ENCODE measurements at regions not wholly inside any gene's neighbourhood (a gene's known extent, or its start where the extent isn't known, plus 50 kb on each side); places are given as distances from the start of the nearest gene placed in this dataset.

DNA sequence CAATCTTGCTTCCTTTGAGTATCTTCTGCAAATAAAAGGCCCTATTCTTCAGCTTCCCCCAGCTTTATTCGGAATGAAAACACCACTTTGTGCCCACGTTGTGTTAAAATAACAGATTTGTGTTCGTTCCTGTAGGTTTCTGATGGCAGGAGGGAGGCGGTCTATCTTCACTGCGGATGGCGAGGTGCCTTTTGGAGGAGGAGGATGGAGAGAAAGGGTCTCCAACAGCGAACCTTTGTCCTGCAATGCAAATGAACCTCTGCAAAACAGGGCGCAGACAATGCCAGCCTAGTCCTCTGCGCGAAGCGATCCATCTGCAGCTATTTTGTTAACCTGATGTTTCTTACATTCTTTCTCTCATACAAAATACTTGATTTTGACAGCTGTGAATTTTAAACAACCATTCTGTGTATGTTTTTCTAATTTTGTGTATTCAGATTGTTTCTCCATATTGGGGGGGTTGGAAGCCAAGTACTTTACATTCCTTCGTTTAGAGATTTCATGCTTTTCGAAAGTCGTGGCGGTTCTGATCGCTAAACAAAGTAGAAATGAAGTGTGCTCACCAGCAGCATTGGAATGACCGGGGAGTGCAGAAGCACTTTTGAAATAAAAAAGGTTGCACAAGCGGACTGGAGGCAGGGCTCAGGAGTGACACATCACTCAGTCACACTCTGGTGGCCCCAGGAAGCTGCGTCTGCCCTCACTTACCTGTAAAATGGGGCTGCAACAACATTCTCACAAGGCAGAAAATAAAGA, 279.0 kb upstream of the IRX5 start:
- ChIA-PET CTCF (interaction anchor here (1.2 kb wide), 1 partner anchor 16 kb away, joined by 6 read pairs; no protein-coding TSS in a partner anchor), POLR2A (no interaction called here)
- H3K4me3 ChIP-seq (ENCODE audit: low read depth, low read length) = no peak overlapping the region
- no peak for TF ChIP-seq CTCF (IDR thresholded peaks at IDR 0.05; ENCODE audit: insufficient read depth, low read length, missing control alignments)
- DNase-seq (ENCODE audit: low read depth, low spot score) = no peak

DNA sequence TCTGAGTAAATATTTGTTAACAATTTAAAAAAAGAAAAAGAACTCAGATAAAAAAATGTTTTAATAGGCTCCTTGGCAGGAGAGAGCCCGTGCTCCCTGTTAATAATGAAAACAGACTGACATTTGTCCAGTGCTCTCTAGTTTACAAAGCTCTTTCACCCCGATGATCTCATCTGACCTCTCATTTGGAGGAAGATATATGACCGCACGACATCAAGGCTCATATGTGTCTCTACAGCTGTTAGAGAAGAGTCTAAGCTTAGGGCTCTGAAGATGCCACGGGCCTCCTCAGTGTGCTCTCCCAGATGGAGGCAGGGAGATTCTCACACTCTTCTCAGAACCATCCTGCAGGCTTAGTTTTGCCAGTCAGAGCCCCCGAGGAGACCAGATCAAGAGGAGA, 280.8 kb upstream of the IRX5 start:
- CTCF ChIA-PET = no interaction called here
- no peak for DNase-seq (ENCODE audit: low read depth, low spot score)
- POLR2A ChIA-PET = no interaction called here
- TF ChIP-seq CTCF (IDR thresholded peaks at IDR 0.05; ENCODE audit: insufficient read depth, low read length, missing control alignments) = no peak
- no peak overlapping the region for H3K4me3 ChIP-seq (ENCODE audit: low read depth, low read length)

DNA sequence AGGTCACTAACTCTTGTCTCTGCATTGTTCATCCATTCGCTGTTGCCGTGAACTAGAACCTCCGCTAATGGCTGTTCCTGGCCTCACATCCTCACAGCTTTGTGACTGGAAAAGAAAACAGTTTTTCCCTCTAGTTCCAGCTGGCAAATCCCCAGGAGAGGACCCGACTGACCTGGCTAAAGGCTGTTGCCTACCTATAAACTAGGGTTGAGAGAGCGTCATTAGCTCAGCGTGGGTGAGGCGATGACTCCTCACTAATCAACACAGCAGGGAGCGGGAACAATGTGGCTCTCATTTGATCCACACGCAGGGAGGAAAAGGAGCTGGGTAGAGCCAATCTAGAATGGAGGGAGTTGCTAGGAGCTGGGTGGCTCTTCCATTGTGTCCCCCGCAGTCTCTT, 282.1 kb upstream of the IRX5 start:
- no peak for TF ChIP-seq CTCF (IDR thresholded peaks at IDR 0.05; ENCODE audit: insufficient read depth, low read length, missing control alignments)
- CTCF ChIA-PET = no interaction called here
- POLR2A ChIA-PET = no interaction called here
- no peak overlapping the region for H3K4me3 ChIP-seq (ENCODE audit: low read depth, low read length)
- DNase-seq (ENCODE audit: low read depth, low spot score) = no peak

DNA sequence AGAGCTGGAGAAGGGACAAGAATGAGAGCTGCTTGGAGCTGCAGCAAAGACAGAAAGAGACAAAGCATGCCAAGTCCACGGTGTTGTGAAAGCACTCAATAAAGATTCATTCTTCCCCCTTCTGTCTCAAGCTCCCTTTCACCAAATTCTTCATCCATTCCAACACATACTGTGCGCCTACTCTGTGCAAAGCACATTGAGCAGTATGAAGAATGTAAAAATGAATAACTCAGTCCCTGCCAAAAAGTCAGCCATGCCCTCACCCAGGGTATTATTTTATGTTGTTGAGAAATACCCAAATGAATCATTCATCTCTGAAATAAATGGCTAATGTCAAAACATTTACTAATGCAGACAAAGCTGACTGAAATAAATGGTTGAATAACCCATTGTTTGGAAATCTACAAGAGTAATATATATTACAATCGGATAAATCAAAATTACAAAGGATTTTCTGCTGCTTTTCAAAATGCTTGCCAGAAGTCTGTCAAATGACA, 282.9 kb upstream of the IRX5 start:
- CTCF ChIA-PET = no interaction called here
- POLR2A ChIA-PET = no interaction called here
- no peak overlapping the region for H3K4me3 ChIP-seq (ENCODE audit: low read depth, low read length)
- no peak for DNase-seq (ENCODE audit: low read depth, low spot score)
- no peak for TF ChIP-seq CTCF (IDR thresholded peaks at IDR 0.05; ENCODE audit: insufficient read depth, low read length, missing control alignments)

DNA sequence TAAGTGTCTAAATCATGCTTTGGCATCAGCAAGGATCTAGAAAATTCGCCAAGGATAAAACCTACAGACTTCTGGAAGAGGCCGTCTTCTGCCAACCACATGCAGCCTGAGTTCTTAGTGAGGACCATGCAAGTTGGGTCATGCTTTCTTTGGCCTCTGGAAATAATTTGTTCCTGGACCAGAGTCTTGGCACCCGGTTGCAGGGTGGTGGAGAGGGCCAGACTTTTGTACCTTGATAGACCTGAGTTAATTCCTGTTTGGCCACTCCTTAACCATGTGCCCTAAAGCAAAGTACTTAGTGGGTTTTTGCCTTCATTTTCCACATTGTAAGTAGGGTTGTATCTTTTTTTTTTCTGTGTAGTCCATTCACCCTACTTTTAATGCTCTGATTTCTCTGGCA, 283.4 kb upstream of the IRX5 start:
- ChIA-PET CTCF (no interaction called here), POLR2A (no interaction called here)
- no peak for TF ChIP-seq CTCF (IDR thresholded peaks at IDR 0.05; ENCODE audit: insufficient read depth, low read length, missing control alignments)
- DNase-seq (ENCODE audit: low read depth, low spot score) = no peak
- H3K4me3 ChIP-seq (ENCODE audit: low read depth, low read length) = no peak overlapping the region

GRCh38 chr16:54645345-54645744, 285.3 kb upstream of the IRX5 start:
- no peak for DNase-seq (ENCODE audit: low read depth, low spot score)
- no peak overlapping the region for H3K4me3 ChIP-seq (ENCODE audit: low read depth, low read length)
- CTCF ChIA-PET = no interaction called here
- TF ChIP-seq CTCF (IDR thresholded peaks at IDR 0.05; ENCODE audit: insufficient read depth, low read length, missing control alignments) = no peak
- POLR2A ChIA-PET = no interaction called here
